ENCODE measurements at regions not wholly inside any gene's neighbourhood (a gene's known extent, or its start where the extent isn't known, plus 50 kb on each side); places are given as distances from the start of the nearest gene placed in this dataset.

DNA sequence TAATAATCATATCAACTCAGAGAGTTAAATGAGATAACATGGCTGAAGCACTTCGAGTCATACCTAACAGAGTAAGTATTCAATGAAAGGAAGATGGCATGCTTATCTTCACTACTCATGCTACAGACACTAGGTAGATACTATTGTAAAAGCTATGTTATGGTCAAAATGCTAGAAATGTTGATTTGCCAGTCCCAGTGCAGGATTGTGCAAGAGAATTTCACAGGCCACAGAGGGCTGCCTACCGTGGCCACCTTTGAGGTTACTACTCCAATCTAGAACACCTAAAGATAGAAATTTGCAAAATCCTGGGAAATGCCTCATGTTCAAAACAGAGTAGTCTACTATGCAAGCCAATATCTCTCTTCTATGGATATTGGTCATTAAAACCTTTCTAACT is 75.3 kb upstream of the PLEKHG7 start:
- DNase-seq, result no peak
- no peaks in the 10 kb centered on the region for H3K27me3 ChIP-seq
- no peaks in the 10 kb centered on the region for H3K36me3 ChIP-seq
- TF ChIP-seq, protein P1, sequence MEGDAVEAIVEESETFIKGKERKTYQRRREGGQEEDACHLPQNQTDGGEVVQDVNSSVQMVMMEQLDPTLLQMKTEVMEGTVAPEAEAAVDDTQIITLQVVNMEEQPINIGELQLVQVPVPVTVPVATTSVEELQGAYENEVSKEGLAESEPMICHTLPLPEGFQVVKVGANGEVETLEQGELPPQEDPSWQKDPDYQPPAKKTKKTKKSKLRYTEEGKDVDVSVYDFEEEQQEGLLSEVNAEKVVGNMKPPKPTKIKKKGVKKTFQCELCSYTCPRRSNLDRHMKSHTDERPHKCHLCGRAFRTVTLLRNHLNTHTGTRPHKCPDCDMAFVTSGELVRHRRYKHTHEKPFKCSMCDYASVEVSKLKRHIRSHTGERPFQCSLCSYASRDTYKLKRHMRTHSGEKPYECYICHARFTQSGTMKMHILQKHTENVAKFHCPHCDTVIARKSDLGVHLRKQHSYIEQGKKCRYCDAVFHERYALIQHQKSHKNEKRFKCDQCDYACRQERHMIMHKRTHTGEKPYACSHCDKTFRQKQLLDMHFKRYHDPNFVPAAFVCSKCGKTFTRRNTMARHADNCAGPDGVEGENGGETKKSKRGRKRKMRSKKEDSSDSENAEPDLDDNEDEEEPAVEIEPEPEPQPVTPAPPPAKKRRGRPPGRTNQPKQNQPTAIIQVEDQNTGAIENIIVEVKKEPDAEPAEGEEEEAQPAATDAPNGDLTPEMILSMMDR (IDR thresholded peaks at IDR 0.05; ENCODE audit: low read depth, low read length), result no peak
- H3K4me3 ChIP-seq (ENCODE audit: low read depth, low read length), result no peak overlapping the region
- H3K9me3 ChIP-seq, result no peaks in the 10 kb centered on the region
- peaks cover 5% of the 10 kb centered on the region; the same call in 1 of the 2 replicates for H3K4me1 ChIP-seq

DNA sequence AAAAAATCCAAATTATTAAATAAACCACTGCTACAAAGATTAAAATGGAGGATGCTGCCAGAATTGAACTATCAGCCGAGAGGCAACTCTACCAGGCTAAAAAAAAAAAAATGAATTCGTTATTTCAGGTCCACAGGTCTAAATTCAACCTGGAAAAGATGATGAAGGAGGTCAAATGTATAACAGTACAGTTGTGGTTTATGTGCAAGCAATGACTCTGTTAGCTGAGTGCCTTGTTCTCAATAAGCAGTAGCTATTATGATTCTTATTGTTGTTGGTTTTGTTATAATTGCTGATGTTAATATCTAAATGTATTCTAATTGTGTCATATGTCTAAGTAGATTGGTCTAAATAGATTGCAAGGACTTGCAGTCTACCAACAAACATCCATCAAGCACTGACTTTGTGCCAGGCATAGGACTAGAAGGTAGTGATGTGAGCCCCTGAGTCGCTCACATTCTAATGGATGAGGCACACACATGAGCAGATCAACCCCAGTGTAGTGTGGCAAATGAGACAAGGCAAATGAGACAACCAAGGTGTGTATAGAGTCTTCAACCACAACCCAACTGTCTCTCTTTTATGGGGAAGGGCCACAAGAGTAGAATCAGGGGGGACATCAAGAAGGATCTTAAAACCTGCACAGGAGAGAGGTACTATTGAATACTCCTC is 77.0 kb upstream of the PLEKHG7 start:
- TF ChIP-seq, protein P1 (IDR thresholded peaks at IDR 0.05; ENCODE audit: low read depth, low read length), result no peak
- Histone ChIP-seq H3K9me3 (no peaks in the 10 kb centered on the region), H3K4me1 (peaks cover 5% of the 10 kb centered on the region; the same call in 1 of the 2 replicates), H3K27me3 (no peaks in the 10 kb centered on the region), H3K36me3 (no peaks in the 10 kb centered on the region), H3K4me3 (ENCODE audit: low read depth, low read length) (no peak overlapping the region)
- no peak for DNase-seq

DNA sequence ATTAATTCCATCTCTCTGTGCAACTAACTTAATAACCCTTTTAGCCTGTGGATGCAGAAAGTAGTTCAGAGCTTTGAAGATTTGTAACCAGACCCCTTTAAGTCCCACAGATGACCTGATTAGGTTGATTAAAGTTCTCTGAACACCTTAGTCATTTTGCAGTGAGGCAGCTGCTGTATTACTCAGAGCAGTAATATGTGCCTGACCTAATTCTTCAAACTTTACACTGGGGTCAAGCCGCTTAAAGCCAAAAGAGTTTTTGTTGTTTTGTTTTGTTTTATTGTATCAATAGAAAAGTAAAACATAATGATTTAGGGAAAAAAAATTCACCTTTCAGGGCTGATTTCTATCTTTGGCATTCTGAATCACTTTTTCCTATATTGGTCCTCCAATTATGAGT is 78.6 kb upstream of the PLEKHG7 start:
- no peak overlapping the region for H3K4me3 ChIP-seq (ENCODE audit: low read depth, low read length)
- no peak for DNase-seq
- H3K27me3 ChIP-seq, result no peaks in the 10 kb centered on the region
- TF ChIP-seq, protein P1 (IDR thresholded peaks at IDR 0.05; ENCODE audit: low read depth, low read length), result no peak
- H3K4me1 ChIP-seq, result peaks cover 2% of the 10 kb centered on the region; the same call in 1 of the 2 replicates
- no peaks in the 10 kb centered on the region for H3K36me3 ChIP-seq
- H3K9me3 ChIP-seq, result no peaks in the 10 kb centered on the region

DNA sequence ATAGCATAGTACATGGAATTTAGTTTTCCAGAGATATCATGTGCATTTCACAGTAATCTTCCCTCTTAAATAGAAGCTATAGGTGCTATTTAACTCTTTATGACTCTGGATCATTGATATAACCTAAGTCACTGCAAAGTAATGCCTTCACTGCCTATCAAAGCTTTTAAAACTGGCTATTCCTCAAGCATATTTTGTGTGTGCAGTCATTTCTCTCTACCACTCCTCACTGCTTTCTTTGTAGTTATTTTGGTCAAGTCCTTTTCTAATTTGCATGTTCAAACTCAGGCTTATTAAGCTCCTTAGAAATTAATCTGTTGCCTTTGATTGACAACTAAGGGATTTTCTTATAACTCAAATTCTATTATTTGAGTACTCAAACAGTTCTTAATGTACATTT is 79.4 kb upstream of the PLEKHG7 start:
- Histone ChIP-seq H3K36me3 (no peaks in the 10 kb centered on the region), H3K4me3 (ENCODE audit: low read depth, low read length) (no peak overlapping the region), H3K9me3 (no peaks in the 10 kb centered on the region), H3K27me3 (no peaks in the 10 kb centered on the region), H3K4me1 (no peaks in the 10 kb centered on the region; the same call in 1 of the 2 replicates)
- TF ChIP-seq, protein P1 (IDR thresholded peaks at IDR 0.05; ENCODE audit: low read depth, low read length), result no peak
- DNase-seq, result no peak

DNA sequence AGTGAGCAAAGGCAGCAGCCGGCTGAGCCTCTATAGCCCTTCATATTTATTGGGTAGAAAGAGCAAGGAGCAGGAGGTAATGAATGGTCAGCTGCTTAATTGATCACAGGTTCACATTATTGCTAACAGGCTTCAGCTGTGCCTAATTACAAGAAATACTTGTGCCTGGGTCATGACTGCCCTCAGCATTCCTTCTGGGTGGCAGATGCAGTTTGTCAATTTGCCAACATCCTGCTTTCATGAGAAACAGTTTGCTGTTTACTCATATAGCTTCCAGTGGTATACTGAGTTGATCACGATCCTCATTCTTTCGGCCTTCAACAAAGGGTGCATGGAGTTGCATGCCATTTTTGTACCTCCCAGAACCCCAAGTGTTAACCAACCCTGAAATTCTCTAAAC is 81.0 kb upstream of the PLEKHG7 start:
- Histone ChIP-seq H3K9me3 (no peaks in the 10 kb centered on the region), H3K27me3 (no peaks in the 10 kb centered on the region), H3K4me3 (ENCODE audit: low read depth, low read length) (no peak overlapping the region), H3K4me1 (no peaks in the 10 kb centered on the region; the same call in 1 of the 2 replicates), H3K36me3 (no peaks in the 10 kb centered on the region)
- no peak for DNase-seq
- TF ChIP-seq, protein P1 (IDR thresholded peaks at IDR 0.05; ENCODE audit: low read depth, low read length), result no peak

DNA sequence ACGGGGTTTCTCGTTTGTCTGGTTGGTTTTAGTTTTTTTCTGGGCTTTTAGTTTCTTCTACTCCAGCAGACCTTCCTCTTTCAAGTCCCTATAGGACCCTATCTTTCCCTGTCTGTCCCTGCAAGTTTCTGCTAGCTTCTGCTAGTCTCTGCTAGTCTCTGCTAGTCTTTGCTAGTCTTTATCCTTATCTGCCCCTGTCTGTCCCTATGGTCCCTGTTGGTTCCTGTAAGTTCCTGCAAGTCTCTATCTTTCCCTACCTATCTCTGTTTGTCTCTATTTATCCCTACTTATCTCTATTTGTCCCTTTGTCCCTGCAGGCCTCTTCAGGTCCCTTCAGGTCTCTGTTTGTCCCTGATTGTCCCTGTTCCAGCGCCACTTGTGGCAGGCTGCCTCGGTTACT is 81.5 kb upstream of the PLEKHG7 start:
- DNase-seq, result no peak
- H3K27me3 ChIP-seq, result no peaks in the 10 kb centered on the region
- no peaks in the 10 kb centered on the region for H3K36me3 ChIP-seq
- H3K4me1 ChIP-seq, result no peaks in the 10 kb centered on the region; the same call in 1 of the 2 replicates
- TF ChIP-seq, protein P1 (IDR thresholded peaks at IDR 0.05; ENCODE audit: low read depth, low read length), result no peak
- H3K9me3 ChIP-seq, result no peaks in the 10 kb centered on the region
- H3K4me3 ChIP-seq (ENCODE audit: low read depth, low read length), result no peak overlapping the region

Data from BE2C (cell line).